ENCODE measurements at regions not wholly inside any gene's neighbourhood (a gene's known extent, or its start where the extent isn't known, plus 50 kb on each side); places are given as distances from the start of the nearest gene placed in this dataset.

DNA sequence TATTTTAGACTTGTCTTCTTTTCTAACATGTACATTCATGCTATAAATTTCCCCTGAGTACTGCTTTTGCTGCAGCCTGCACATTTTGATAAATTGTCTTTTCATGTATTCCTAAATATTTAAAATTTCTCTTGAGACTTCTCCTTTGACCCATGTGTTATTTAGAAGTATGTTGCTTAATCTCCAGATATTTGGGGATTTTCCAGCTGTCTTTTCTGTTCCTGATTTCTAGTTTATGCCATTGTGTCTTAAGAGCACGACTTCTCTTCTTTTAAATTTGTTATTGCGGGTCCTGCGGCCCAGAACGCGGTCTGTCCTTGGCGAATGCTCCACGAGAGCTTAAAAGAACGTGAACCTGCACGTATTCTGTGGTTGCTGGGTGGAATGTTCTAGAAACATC, 136.4 kb downstream of the KIF26A start:
- DNase-seq (ENCODE audit: low read depth): no peak

GRCh38 chr14:104277416-104278213, 139.2 kb downstream of the KIF26A start:
- DNase-seq (ENCODE audit: low read depth): no peak

DNA sequence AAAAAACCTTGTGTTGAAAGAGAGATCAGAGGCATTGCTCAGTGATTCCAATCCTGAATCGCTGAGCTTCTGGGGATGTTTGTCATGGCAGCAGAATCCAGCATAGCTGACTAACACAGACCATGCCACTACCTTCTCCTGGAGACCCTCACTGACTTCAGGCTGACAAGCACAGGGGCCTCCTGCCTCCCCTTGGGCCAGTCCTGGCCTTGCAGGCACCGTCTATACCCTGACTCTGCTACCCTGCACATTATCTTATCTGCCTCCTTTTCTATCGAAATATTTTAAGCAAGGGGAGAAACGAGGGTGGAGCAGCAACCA, 139.8 kb downstream of the KIF26A start:
- DNase-seq (ENCODE audit: low read depth): no peak

DNA sequence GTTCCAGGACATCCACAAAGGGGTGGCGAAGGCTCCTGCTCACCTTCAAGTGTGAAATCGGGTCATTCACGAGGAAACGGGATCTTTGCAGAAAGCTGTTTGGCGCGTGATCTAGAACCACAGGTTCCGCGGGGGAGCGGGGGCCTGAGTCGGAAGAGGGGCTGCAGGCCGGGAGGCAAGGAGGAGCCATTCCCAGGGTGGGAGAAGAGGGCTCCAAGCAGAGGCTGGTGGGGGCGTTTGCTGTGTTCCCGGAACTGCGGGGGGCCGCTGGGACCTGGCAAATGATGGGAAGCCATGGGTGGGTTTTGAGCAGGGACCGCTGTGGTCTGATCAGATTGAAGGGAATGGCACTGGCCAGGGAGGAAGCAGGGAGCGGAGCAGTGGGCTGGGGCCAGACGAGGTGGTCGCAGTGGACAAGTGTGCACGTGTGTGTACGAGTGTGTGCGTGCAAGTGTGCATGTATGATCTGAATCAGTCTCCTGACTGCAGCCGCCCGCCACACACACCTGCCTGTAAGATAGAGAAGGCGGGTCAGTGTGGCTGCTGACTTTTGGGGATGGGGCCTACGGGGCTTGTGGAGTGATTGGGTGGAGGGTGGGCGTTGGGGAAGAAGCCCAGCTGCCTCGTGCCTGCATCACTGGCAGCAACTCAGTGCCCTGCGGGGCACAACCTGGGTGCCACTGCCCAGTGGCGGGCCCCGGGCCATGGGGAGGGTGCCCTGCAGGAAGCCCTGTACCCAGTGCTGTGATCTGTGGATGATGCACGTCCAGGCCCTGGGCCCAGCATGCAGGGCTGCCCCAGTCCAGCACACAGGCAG, 141.9 kb downstream of the KIF26A start:
- DNase-seq (ENCODE audit: low read depth): no peak

- DNase-seq (ENCODE audit: low read depth): no peak
Observed at GRCh38 chr14:104280902-104281767, 142.7 kb downstream of the KIF26A start.

DNA sequence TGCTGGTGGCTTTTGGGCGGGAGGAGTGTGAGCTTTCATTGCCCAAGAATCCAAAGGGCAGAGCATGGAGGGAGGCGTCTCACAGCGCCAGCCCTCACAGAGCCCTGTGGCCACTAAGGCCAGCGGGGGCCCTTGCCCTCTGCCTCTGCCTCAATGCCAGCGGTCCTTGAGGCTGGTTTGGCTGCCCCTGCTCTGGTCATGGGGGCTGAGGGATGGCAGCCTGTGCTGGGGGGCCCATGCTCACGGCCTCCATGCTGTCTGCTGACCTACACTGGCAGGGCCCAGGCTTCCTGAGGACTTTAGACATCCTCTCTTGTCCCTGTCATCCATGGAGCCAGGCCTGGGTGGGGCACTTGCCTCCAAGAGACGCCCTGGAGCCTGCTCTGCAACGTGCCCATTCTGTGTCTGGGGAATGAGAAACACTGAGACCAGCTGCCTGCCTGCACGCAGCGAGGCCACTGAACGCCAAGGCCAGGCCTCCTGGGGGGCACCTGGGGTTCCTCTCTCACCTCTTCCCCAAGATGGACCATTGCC, 143.4 kb downstream of the KIF26A start:
- no peak for DNase-seq (ENCODE audit: low read depth)

GRCh38 chr14:104282332-104283196, 144.2 kb downstream of the KIF26A start:
- DNase-seq (ENCODE audit: low read depth): no peak

GRCh38 chr14:104283197-104284106, 145.1 kb downstream of the KIF26A start:
- DNase-seq (ENCODE audit: low read depth): no peak

GRCh38 chr14:104284107-104284592, 145.8 kb downstream of the KIF26A start:
- no peak for DNase-seq (ENCODE audit: low read depth)

GRCh38 chr14:104284636-104285507, 146.5 kb downstream of the KIF26A start:
- DNase-seq (ENCODE audit: low read depth): no peak

GRCh38 chr14:104285508-104285840, 147.1 kb downstream of the KIF26A start:
- no peak for DNase-seq (ENCODE audit: low read depth)

DNA sequence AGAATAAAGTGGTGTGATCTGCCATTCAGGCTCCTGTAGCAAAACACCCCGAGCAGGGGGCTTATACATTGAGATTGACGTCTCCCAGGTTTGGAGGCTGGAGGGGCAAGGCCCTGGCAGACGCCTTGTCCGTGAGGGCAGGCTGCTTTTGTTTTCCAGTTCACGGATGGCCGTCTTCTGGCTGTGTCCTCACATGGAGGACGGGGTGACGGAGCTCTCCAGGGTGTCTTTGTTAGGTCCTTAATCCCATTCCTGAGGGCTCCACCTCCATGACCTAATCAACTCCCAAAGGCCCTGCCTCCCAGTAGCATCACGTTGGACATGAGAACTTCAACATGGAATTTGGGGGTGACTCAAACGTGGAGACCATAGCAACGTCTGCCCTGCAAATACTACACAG, 147.7 kb downstream of the KIF26A start:
- no peak for DNase-seq (ENCODE audit: low read depth)

DNA sequence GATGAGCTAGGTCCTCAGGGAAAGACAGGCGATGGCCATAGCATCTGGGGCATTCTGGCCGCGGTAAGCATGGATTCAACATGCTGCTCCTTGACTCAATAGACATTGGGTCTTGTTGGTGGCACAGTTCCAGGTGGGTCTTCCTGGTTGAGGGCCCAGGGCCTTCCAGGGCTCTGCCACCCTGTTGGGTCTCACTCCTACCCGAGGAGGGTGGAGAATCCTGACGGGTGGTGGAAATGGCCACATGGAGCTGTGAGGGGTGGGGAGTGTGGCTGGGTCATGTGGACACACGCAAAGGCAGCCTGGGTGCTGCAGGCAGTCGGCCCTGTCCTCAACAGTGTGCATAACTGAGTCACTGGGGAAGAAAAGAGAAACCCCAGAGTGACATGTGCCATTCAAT, 148.1 kb downstream of the KIF26A start:
- DNase-seq (ENCODE audit: low read depth): no peak

DNA sequence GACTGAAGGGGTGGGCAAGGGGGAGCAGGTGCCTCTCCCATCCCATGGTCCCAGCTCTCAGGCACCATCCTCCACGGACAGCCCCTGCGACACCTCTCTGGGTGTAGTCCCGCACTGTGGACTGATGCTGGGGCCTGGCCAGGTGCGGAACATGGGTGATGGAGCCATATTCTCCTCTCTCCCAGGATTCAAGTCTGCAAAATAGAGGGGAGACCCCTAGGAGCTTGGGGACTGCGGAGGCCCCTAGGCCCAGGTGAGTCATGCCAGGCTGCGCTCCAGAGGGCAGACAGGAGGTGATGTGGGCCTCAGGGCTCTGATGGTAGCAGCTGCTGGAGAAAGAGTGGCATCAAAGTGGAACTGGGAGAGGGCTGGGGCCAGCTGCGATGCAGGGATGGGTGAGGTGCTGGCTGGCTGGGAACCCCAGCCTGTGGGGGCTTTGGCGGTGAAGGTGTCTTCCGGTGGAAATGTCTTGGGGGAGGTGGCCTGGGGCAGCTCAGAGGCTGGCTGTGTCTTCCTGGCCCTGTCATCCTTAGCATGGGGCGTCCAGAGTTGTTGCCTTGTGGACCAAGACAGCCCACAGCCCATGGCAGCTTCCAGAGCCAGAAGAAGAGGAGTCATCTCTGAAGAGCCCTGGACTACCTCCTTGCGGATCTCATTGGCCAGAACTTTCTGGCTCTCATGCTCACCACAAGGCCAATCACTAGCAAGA, 149.1 kb downstream of the KIF26A start:
- no peak for DNase-seq (ENCODE audit: low read depth)

- no peak for DNase-seq (ENCODE audit: low read depth)
Observed at GRCh38 chr14:104288272-104288671, 149.9 kb downstream of the KIF26A start.

DNA sequence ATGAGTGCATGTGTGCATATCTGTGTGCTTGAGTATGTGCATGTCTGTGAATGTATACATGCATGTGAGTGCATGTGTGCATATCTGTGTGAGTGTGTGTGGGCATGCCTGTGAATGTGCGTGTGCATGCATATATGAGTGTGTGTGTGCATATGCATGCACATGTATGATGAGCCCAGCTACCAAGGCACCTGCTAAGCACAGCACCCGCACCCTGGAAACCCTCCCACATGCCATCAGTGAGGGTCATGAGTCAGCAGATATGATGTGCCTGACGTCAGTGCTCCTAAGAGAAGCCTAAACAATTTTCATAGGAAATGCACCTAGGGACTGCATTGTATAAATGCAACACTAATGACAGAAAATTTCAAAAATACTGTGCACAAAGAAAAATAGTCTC, 151.1 kb downstream of the KIF26A start:
- DNase-seq (ENCODE audit: low read depth): no peak

- DNase-seq (ENCODE audit: low read depth): no peak
Observed at GRCh38 chr14:104290058-104290667, 151.8 kb downstream of the KIF26A start.

- no peak for DNase-seq (ENCODE audit: low read depth)
Observed at GRCh38 chr14:104290756-104291122, 152.4 kb downstream of the KIF26A start.
